Breast epithelium (tissue), 3 donors: ENCODE measurements at regions not wholly inside any gene's neighbourhood (a gene's known extent, or its start where the extent isn't known, plus 50 kb on each side); places are given as distances from the start of the nearest gene placed in this dataset.

Experiments used
- POLR2A ChIP-seq: fragments of 450-650 bp; IDR thresholded peaks from one replicate; pipeline ENCODE4 v1.6.1; 2016; ENCODE audit warnings: antibody characterized with exemption, mild to moderate bottlenecking, moderate library complexity
- POLR2AphosphoS5 ChIP-seq, 3 donors: sonication (generic); formaldehyde crosslinking; IDR thresholded peaks; one replicate each; pipeline ENCODE4 v1.6.1; 2017; ENCODE audit warnings: antibody characterized with exemption in 3 of 3
- TF ChIP-seq, protein P1 (sequence below), 3 donors: fragments of 450-650 bp; IDR thresholded peaks; one replicate each; pipeline ENCODE4 v1.5.1; 2016 to 2017; ENCODE audit warnings: antibody characterized with exemption in 3 of 3, mild to moderate bottlenecking in 3 of 3, moderate library complexity in 3 of 3

DNA sequence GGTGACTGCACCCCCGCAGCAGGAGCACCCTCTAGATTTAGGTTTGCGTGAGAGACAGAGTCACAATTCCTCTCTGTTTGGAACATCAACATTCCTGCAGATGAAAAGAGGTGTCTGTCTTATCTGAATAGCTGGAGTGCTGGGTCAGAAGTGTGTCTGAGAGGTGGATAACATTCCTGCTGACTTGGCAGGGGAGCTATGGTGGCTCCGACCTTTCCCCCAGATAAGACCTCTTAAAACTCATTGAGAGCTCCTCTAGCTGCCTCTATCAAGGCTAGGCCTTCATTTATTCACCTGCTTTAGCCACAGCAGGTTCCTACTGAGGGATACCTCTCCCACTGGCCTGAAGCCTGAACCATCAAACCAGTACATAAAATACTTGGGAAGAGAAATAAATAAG is 615.5 kb downstream of the LRRC70 start:
- TF ChIP-seq POLR2AphosphoS5 (IDR thresholded peaks at IDR 0.05) (no peak), POLR2A (no peak)
- TF ChIP-seq, protein P1, sequence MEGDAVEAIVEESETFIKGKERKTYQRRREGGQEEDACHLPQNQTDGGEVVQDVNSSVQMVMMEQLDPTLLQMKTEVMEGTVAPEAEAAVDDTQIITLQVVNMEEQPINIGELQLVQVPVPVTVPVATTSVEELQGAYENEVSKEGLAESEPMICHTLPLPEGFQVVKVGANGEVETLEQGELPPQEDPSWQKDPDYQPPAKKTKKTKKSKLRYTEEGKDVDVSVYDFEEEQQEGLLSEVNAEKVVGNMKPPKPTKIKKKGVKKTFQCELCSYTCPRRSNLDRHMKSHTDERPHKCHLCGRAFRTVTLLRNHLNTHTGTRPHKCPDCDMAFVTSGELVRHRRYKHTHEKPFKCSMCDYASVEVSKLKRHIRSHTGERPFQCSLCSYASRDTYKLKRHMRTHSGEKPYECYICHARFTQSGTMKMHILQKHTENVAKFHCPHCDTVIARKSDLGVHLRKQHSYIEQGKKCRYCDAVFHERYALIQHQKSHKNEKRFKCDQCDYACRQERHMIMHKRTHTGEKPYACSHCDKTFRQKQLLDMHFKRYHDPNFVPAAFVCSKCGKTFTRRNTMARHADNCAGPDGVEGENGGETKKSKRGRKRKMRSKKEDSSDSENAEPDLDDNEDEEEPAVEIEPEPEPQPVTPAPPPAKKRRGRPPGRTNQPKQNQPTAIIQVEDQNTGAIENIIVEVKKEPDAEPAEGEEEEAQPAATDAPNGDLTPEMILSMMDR (IDR thresholded peaks at IDR 0.05), result no peak
